DMS153 (cell line): ENCODE measurements at regions not wholly inside any gene's neighbourhood (a gene's known extent, or its start where the extent isn't known, plus 50 kb on each side); places are given as distances from the start of the nearest gene placed in this dataset.
"Not testable (repeated sequence)": the region's sequence is repeated elsewhere in the genome, so short reads cannot be mapped to it uniquely, and the experiment has no call there.

Experiments
- DNase-seq: peaks from one replicate; lab custom pipeline; 2025; lab: John Stamatoyannopoulos, UW

DNA sequence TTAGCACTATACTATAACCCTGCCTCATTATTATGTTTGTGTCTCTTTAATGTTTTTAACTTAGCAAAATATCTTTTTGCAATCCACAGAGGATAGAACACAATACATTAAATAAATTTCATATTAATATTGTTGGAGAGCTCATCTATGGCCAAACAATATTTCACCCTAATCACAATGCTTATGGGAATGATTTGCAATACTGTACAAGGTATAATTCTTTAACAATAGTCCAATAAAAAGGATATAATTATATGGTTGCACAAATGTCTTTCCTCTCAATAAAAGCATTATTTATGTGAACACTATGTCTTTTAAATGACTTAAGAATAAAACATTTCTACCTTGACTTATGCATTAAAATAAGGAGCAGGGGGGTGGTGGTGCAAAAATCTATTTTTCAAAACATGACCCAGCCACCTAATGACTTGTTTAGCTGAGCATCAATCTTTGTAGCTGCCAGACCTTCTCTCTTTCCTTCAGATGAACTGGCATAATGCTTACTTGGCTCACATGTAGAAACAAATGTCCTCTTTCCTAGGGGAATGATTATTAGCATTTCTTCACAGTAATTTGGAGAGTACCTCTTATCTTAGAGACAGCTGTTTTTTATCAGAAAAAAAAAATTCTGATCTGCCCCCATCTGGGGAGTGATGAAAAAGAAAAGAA is 1933.6 kb upstream of the LRRTM1 start:
- no peak for DNase-seq

GRCh38 chr2:82234283-82234874 is 1929.8 kb upstream of the LRRTM1 start:
- DNase-seq: no peak

DNA sequence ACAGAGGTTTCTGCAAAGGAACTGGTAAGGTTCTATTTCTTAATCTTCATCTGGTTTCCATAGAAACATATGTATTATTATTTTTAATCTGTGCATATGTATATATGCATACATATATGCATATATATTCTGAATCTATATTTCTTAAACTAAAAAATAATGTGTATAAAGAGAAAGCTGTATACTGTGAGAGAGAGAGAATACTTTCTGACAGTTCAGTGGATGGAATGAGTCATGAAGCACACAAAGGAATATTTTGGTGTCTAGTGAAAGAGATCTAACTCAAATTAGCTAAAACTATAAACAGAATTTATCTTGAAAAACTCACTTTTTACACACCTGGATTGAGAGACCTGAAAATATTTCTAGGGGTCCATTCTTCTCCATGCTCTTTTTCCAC is 1929.3 kb upstream of the LRRTM1 start:
- no peak for DNase-seq

- no peak for DNase-seq
These were observed 1925.9 kb upstream of the LRRTM1 start for GRCh38 chr2:82230406-82230805.

DNA sequence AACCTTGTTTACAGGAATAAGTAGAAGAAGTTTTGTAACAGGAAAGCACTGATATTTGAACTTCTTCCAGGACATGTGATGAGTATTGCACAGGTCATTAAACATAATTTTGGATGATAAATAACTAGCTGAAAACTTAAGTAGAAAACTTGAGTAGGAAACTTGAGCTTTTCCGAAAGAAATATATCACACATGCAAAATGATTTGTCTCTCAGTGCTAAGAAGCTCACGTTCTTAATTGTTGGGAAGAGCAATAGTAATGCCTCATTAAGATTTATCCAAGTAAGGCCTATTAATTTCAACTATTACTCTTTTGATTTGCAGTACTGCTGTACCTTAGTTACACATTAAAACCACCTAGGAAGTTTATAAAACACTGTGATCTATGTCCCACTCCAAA is 1921.9 kb upstream of the LRRTM1 start:
- DNase-seq: no peak

- DNase-seq: peak; percentile 49
These were observed 1919.9 kb upstream of the LRRTM1 start for GRCh38 chr2:82224301-82224940.

GRCh38 chr2:82215212-82215611 is 1910.7 kb upstream of the LRRTM1 start:
- DNase-seq: no peak

DNA sequence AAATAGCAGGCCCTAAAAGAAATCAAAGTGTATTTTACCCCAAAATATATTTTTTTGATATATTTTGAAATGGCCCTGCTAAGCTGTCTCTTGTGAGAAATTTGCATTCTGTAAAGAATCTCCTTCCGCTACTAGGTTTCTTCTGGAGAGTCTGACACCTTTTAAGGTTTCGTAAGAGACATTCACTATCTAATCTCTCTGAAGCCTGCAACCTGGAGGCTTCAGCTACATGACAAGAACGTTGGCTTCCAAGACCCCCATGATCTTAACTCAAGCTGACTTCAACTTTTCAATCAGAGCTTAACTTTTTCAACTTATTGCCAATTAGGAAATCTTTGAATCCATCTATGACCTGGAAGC is 1894.9 kb upstream of the LRRTM1 start:
- DNase-seq: no peak

DNA sequence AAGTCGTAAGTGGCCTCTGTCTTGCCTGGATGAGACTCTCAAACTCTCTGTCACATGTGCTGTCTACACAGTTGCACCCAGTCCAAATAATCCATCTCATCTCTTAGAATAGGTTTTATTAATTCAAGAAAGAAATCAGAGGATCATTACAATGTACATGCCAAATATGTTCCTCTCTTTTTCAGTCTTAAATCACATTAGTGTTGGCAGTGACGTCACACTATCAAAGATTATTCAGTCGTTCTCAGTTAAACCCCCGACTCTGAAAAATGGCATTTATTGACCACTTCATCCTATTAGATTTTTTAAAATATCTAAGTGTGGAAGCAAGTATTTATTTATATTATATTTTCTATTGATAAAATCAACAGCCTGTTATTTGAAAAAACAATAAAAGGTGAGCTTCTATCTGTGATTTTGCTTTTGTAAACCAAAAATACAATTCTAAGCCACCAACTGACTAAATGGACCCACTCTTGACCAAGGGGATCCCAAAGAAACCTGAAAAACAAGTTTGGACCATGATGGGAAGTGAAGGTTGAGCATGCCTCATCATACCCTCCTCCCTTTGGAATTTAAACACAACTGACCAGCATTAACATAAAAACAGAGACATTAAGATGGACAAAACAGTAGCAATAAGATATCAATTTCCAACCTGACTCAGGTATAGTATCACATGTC is 1894.4 kb upstream of the LRRTM1 start:
- DNase-seq: no peak

- DNase-seq: no peak
These were observed 1877.7 kb upstream of the LRRTM1 start for GRCh38 chr2:82182270-82182669.

GRCh38 chr2:82175210-82175609 is 1870.7 kb upstream of the LRRTM1 start:
- DNase-seq: not testable (repeated sequence)

GRCh38 chr2:82172483-82172882 is 1867.9 kb upstream of the LRRTM1 start:
- no peak for DNase-seq

DNA sequence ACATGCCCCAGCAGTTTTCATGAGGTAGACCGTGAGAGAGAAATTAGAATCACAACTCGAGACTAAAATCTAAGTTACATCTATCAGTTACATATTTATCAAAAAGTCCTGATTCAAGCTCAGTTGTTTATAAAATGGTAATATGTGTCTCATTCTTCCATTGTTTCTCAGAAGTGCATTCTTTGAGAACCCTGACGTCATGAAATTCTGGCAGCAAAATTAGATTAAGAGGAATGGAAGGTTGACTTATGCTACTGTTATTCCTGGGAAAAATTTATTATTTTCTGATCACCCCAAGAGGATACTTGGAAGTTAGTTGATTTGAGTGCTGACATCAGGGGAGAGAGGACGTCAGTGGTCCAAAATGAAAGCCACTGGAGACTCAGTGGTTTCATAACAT is 1864.8 kb upstream of the LRRTM1 start:
- no peak for DNase-seq

- DNase-seq: no peak
These were observed 1860.8 kb upstream of the LRRTM1 start for GRCh38 chr2:82165377-82165776.

DNA sequence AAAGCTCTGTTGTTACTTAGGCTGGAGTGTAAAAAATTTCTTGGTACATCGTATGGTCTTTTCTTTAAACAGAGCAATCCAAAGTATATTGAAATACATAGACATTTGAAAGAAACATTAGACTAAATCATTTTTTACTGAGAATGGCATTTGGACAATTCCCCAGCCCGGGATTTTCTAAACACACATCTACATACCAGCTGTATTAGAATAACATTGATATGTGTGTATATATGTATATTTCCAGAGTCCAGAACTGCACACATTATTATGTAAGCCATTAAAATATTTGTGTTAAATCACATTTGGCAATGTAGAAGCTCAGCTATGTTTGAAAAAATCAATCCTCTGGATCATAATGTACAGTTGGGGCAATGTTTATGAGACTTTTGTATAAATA is 1853.6 kb upstream of the LRRTM1 start:
- no peak for DNase-seq

DNA sequence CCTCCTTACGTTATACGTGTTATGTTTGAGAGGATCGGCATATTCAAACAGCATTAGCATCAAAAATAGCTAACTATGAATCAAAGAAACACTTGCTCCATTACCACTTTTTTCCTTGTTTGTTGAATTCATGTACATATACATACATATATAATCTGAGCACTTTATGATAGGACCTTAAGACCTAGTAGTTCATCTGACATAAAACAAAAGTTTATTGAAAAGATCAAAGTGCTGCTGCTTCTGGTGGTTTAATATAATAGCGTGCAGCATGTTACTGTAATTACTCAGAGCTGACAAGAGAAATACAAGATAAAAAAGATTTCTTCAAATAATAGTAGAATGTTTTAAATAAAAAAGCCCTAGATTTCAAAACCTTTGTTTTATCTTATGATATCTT is 1850.9 kb upstream of the LRRTM1 start:
- DNase-seq: no peak

GRCh38 chr2:82143343-82143742 is 1838.8 kb upstream of the LRRTM1 start:
- DNase-seq: no peak

DNA sequence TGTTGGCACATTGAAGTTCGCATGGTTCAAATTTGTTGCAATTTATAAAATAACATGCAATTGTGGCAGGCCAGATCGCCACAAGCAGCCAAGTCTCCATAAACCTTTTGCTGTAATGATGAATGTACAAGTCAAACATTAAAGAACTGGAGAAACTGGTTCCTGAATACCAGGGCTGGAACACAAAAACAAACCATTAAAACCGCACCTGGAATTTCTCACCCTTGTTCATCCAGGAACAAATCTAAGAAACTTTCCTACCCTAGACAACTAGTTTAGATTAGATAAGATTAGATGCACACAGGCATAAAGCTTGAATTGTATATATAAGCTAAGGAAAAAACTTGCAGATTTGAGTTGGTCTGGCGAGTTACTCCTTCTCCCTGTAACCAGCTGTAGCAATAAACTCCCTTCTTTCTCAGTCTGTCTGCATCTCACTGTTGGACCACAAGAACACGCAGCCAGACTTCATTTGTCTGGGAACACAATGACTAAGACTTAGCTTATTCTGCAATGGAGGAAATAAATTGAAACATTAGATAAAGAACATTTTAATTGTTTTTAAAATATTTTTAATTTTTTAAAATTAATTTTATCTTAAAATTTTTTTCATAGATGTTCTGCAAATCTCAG is 1835.5 kb upstream of the LRRTM1 start:
- DNase-seq: peak; percentile 47

DNA sequence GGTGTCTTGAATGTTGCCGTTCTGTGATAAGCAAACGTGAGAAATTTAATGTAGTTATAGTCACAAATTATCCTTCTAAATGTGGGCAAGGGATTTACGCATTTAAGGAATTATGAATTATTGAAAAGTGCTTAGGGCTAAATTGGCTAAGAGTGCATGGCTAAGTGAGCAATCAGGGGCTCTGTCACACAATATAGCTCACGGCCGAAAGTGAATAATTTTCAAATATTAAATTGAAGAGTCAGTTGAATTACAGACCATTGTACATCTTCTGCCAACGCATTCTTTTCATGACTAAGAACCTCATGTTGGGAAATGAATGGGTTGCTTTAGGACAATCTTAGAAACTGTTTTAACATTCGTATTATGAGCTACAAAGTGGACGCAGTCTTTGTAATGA is 1832.9 kb upstream of the LRRTM1 start:
- DNase-seq: no peak

- DNase-seq: no peak
These were observed 1823.5 kb upstream of the LRRTM1 start for GRCh38 chr2:82128051-82128450.

- no peak for DNase-seq
These were observed 1820.1 kb upstream of the LRRTM1 start for GRCh38 chr2:82124629-82125028.

GRCh38 chr2:82120654-82121053 is 1816.1 kb upstream of the LRRTM1 start:
- DNase-seq: no peak

- DNase-seq: peak; percentile 37
These were observed 1815.6 kb upstream of the LRRTM1 start for GRCh38 chr2:82120115-82120514.
